Mesendoderm (in vitro differentiated cells): ENCODE measurements at regions not wholly inside any gene's neighbourhood (a gene's known extent, or its start where the extent isn't known, plus 50 kb on each side); places are given as distances from the start of the nearest gene placed in this dataset.
"Not testable (repeated sequence)": the region's sequence is repeated elsewhere in the genome, so short reads cannot be mapped to it uniquely, and the experiment has no call there.

ENCODE experiments used
- DNase-seq: peaks from one replicate; pipeline ENCODE4 v3.0.0; 2013
- H2AK5ac ChIP-seq: 2 replicates; pipeline ENCODE4 v1.6.1; 2013; ENCODE audit warnings: low read length, inconsistent platforms
- H2BK120ac ChIP-seq: 2 replicates; pipeline ENCODE4 v1.6.1; 2013; ENCODE audit warnings: low read depth, mild to moderate bottlenecking, low read length, moderate library complexity, mixed read lengths
- H2BK15ac ChIP-seq: replicated peaks from 2 replicates; pipeline ENCODE4 v1.6.1; 2013; ENCODE audit warnings: low read depth, mild to moderate bottlenecking, moderate library complexity
- H2BK5ac ChIP-seq: 2 replicates; pipeline ENCODE4 v1.6.1; 2013; ENCODE audit warnings: low read length, inconsistent platforms
- H3K18ac ChIP-seq: 2 replicates; pipeline ENCODE4 v1.6.1; 2013; ENCODE audit warnings: mild to moderate bottlenecking, low read length, mixed read lengths
- H3K23ac ChIP-seq: one replicate; pipeline ENCODE4 v1.6.1; 2013; ENCODE audit warnings: low read length
- H3K27ac ChIP-seq: 2 replicates; pipeline ENCODE4 v1.5.1; 2013; ENCODE audit warnings: low read depth, mild to moderate bottlenecking, inconsistent platforms, low read length, moderate library complexity
- H3K27me3 ChIP-seq: 2 replicates; pipeline ENCODE4 v1.6.1; 2013; ENCODE audit warnings: low read length, control low read depth, mild to moderate bottlenecking, inconsistent platforms; ENCODE audit not compliant: insufficient read depth, poor library complexity
- H3K36me3 ChIP-seq: 2 replicates; pipeline ENCODE4 v1.6.1; 2013; ENCODE audit warnings: low read length, inconsistent platforms; ENCODE audit not compliant: control insufficient read depth, insufficient read depth
- H3K4ac ChIP-seq: one replicate; pipeline ENCODE4 v1.6.1; 2013; ENCODE audit warnings: low read depth, mild to moderate bottlenecking, low read length, moderate library complexity
- H3K4me1 ChIP-seq: 2 replicates; pipeline ENCODE4 v1.6.1; 2013; ENCODE audit warnings: low read depth, low read length, inconsistent platforms; ENCODE audit not compliant: control insufficient read depth
- H3K4me2 ChIP-seq: 2 replicates; pipeline ENCODE4 v1.6.1; 2013; ENCODE audit warnings: low read length
- H3K4me3 ChIP-seq: 2 replicates; pipeline ENCODE4 v1.5.1; 2013; ENCODE audit warnings: mild to moderate bottlenecking, low read length
- H3K56ac ChIP-seq: one replicate; pipeline ENCODE4 v1.6.1; 2013; ENCODE audit warnings: low read length
- H3K79me1 ChIP-seq: 2 replicates; pipeline ENCODE4 v1.6.1; 2013; ENCODE audit warnings: low read length, inconsistent platforms
- H3K79me2 ChIP-seq: 2 replicates; pipeline ENCODE4 v1.6.1; 2013; ENCODE audit warnings: mild to moderate bottlenecking, low read length; ENCODE audit not compliant: control insufficient read depth, insufficient read depth
- H3K9ac ChIP-seq: 2 replicates; pipeline ENCODE4 v1.6.1; 2013; ENCODE audit warnings: low read length, inconsistent platforms
- H4K5ac ChIP-seq: one replicate; pipeline ENCODE4 v1.6.1; 2013; ENCODE audit warnings: low read length
- H4K8ac ChIP-seq: one replicate; pipeline ENCODE4 v1.6.1; 2013; ENCODE audit warnings: low read depth, mild to moderate bottlenecking, control low read depth, low read length, moderate library complexity
- whole genome bisulfite sequencing: extraction: QIAGEN DNeasy Blood & Tissue Kit; methylation state at CpG from one replicate; pipeline ENCODE4 v1.1.7; 2013; ENCODE audit warnings: low lambda C conversion rate, missing lambda C conversion rate; ENCODE audit not compliant: insufficient coverage; ENCODE audit errors: extremely low coverage; 5-methylcytosine and 5-hydroxymethylcytosine counted together

DNA sequence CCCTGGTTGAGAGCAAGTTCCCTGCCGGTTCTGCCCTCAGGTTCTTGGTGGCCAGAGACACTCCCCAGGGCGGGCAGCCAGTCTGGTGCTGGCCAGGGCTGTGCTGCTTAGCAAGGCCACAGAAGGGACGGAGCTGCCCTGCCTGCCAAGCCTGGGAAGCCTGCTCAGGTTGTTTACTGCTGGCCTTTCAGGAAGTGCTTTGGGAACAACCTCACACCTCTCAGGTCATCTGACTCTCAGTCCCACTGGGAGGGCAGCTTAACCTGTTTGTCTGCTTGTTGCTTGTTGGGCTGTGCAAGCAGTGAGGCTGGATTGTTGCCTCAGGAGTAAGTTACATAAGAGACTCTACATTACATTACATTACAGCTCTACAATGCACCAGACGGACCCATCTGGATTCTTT lies 75.8 kb upstream of the AFDN start:
- H2AK5ac ChIP-seq: no peak overlapping the region
- H3K56ac ChIP-seq: peak overlapping the region; percentile 78
- no peak overlapping the region for H2BK15ac ChIP-seq
- H3K9ac ChIP-seq: no peak overlapping the region
- H3K79me1 ChIP-seq: no peaks in the 10 kb centered on the region
- H3K18ac ChIP-seq: peak overlapping the region; percentile 25
- H3K4ac ChIP-seq: no peak overlapping the region
- H3K79me2 ChIP-seq: no peaks in the 10 kb centered on the region
- H3K4me3 ChIP-seq: no peak overlapping the region
- H4K8ac ChIP-seq: no peak overlapping the region
- peak overlapping the region; percentile 4 for H3K27ac ChIP-seq
- H4K5ac ChIP-seq: no peak overlapping the region
- no peaks in the 10 kb centered on the region for H3K36me3 ChIP-seq
- no CpG with 5 or more reads among the region's 4 CpGs for WGBS
- no peak overlapping the region for H3K4me2 ChIP-seq
- H2BK5ac ChIP-seq: peak overlapping the region; percentile 44
- no peak overlapping the region for H2BK120ac ChIP-seq
- no peak overlapping the region for H3K23ac ChIP-seq
- peak; percentile 98 for DNase-seq
- peaks cover 15% of the 10 kb centered on the region for H3K4me1 ChIP-seq
- no peaks in the 10 kb centered on the region for H3K27me3 ChIP-seq

DNA sequence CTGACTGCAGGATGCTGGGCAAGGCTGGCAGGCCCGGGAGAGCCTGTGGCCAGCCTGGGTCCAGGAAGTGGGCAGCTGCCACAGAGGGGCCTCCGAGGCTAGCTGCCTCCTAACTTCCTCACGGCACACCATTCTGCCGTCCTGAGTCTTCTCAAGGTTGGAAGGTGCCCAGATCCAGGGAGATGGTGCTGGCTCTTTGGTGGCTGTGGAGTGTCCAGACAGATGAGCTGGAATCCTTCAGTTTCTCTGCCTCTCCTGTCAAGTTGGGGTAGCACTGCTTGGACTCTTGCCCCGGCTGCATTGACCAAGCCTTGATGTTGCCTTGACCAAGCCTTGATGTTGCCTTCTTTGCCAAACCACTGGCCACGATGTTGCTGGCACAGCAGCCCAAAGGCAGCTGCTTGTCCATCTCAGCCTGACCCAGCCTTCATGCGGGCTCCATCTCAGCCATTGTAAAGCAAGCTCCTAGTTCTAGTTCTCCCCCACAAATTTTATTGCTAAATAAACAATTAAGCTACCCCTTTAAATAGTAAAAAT lies 75.1 kb upstream of the AFDN start:
- H4K5ac ChIP-seq: no peak overlapping the region
- no peak overlapping the region for H3K23ac ChIP-seq
- H3K18ac ChIP-seq: no peak overlapping the region
- no peak overlapping the region for H2BK120ac ChIP-seq
- peak overlapping the region; percentile 20 for H2BK5ac ChIP-seq
- no peak overlapping the region for H3K27ac ChIP-seq
- peak overlapping the region; percentile 84 for H2AK5ac ChIP-seq
- H3K36me3 ChIP-seq: no peaks in the 10 kb centered on the region
- no peak for DNase-seq
- H3K4me1 ChIP-seq: peaks cover 11% of the 10 kb centered on the region
- no peak overlapping the region for H3K4me3 ChIP-seq
- no peaks in the 10 kb centered on the region for H3K79me1 ChIP-seq
- H3K27me3 ChIP-seq: no peaks in the 10 kb centered on the region
- no peak overlapping the region for H3K4me2 ChIP-seq
- H3K9ac ChIP-seq: no peak overlapping the region
- H3K79me2 ChIP-seq: no peaks in the 10 kb centered on the region
- H4K8ac ChIP-seq: no peak overlapping the region
- no peak overlapping the region for H3K4ac ChIP-seq
- no peak overlapping the region for H3K56ac ChIP-seq
- no peak overlapping the region for H2BK15ac ChIP-seq
- no CpG with 5 or more reads among the region's 7 CpGs for WGBS

DNA sequence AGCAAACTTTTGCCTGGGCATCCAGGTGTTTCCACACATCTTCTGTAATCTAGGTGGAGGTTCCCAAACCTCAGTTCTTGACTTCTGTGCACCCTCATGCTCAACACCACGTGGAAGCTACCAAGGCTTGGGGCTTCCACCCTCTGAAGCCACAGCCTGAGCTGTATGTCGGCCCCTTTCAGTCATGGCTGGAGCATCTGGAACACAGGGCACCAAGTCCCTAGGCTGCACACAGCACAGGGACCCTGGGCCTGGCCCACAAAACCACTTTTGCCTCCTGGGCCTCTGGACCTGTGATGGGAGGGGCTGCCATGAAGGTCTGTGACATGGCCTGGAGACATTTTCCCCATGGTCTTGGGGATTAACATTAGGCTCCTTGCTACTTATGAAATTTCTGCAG lies 73.4 kb upstream of the AFDN start:
- not testable (repeated sequence) for H2AK5ac ChIP-seq, H3K56ac ChIP-seq, H3K4ac ChIP-seq, H2BK5ac ChIP-seq, H3K27ac ChIP-seq, H3K4me3 ChIP-seq, H3K79me1 ChIP-seq, H3K18ac ChIP-seq, H3K9ac ChIP-seq, H4K5ac ChIP-seq, H3K79me2 ChIP-seq, H3K27me3 ChIP-seq, H3K23ac ChIP-seq, H4K8ac ChIP-seq, H2BK15ac ChIP-seq, H3K4me2 ChIP-seq, H3K36me3 ChIP-seq, DNase-seq, H2BK120ac ChIP-seq
- no CpG with 5 or more reads among the region's 2 CpGs for WGBS
- peaks cover 12% of the 10 kb centered on the region for H3K4me1 ChIP-seq

DNA sequence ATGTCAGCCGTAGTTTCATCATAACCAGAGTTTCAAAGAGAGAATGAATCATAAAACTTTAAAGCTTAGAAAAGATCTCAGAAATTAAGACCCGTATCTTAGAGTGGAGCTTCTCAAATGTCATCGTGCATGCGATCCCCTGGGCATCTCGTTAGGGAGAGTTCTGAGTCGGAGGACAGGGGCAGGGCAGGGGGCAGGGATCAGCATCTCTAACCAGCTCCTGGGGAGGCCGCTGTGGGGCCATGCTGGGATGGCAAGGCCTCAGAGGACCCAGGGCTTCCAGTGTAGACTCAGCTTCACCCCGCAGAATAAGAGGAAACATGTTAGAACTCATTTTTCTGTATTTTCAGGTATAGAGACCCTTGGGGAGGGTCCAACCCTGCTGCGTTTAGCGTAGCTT lies 72.0 kb upstream of the AFDN start:
- no peak for DNase-seq
- H3K4ac ChIP-seq: no peak overlapping the region
- no peak overlapping the region for H4K8ac ChIP-seq
- H3K27me3 ChIP-seq: no peaks in the 10 kb centered on the region
- no CpG with 5 or more reads among the region's 10 CpGs for whole genome bisulfite sequencing
- H3K56ac ChIP-seq: no peak overlapping the region
- H3K79me1 ChIP-seq: no peaks in the 10 kb centered on the region
- no peak overlapping the region for H3K23ac ChIP-seq
- no peak overlapping the region for H2AK5ac ChIP-seq
- peaks cover 12% of the 10 kb centered on the region for H3K4me1 ChIP-seq
- H3K36me3 ChIP-seq: no peaks in the 10 kb centered on the region
- H3K79me2 ChIP-seq: no peaks in the 10 kb centered on the region
- no peak overlapping the region for H3K27ac ChIP-seq
- H2BK5ac ChIP-seq: no peak overlapping the region
- no peak overlapping the region for H3K9ac ChIP-seq
- H2BK15ac ChIP-seq: no peak overlapping the region
- no peak overlapping the region for H3K18ac ChIP-seq
- no peak overlapping the region for H3K4me3 ChIP-seq
- H3K4me2 ChIP-seq: no peak overlapping the region
- no peak overlapping the region for H2BK120ac ChIP-seq
- no peak overlapping the region for H4K5ac ChIP-seq

DNA sequence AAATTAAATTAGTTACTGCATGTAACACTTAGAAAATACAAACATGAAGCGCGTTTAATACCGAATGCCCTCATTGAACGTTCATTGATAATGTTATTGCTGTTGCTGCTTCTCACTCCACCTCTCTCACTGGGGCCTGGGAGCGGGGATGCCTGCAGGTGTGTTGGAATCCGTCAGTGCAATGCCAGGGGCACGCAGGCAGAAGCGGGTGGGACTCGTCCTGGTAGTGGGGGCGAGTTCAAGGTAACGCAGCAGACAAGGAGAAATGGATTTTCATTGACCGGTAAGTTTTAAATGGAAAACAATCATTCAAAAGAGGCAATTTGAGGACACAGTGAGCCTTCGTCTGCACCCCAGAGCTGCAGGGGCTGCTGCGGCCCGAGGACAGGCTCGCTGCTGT lies 71.2 kb upstream of the AFDN start:
- Histone ChIP-seq H3K79me2 (no peaks in the 10 kb centered on the region), H3K4ac (no peak overlapping the region), H3K27ac (no peak overlapping the region), H3K18ac (no peak overlapping the region), H2AK5ac (no peak overlapping the region), H3K23ac (no peak overlapping the region), H3K9ac (no peak overlapping the region), H4K8ac (no peak overlapping the region), H3K79me1 (no peaks in the 10 kb centered on the region), H2BK120ac (no peak overlapping the region), H4K5ac (no peak overlapping the region), H3K4me2 (no peak overlapping the region), H2BK15ac (no peak overlapping the region), H3K4me3 (no peak overlapping the region), H3K27me3 (no peaks in the 10 kb centered on the region), H3K4me1 (peaks cover 10% of the 10 kb centered on the region), H3K36me3 (no peaks in the 10 kb centered on the region), H3K56ac (no peak overlapping the region), H2BK5ac (no peak overlapping the region)
- WGBS: no CpG with 5 or more reads among the region's 16 CpGs
- no peak for DNase-seq

DNA sequence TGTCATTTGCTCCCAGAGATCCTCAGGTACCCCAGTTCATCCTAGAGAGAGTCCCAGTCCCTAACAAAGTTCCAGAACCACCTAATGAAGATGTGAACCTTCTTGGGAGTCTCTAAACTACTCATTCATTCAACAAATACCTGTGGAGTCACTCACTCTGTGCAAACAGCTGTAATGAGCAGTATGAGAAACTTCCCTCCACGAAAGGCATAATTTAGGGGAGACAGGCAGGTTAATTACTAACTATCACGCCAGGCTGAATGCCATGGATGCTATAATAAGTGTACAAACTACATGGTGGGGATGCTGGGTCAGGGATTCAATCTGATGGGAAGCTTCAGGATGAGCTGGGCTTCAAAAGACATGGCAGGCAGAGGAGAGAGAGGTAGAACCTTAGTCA lies 70.1 kb upstream of the AFDN start:
- no peak for DNase-seq
- Histone ChIP-seq H3K27me3 (no peaks in the 10 kb centered on the region), H3K4ac (no peak overlapping the region), H2BK120ac (no peak overlapping the region), H3K56ac (no peak overlapping the region), H3K4me1 (peaks cover 4% of the 10 kb centered on the region), H3K27ac (no peak overlapping the region), H3K4me2 (no peak overlapping the region), H3K79me1 (no peaks in the 10 kb centered on the region), H3K4me3 (no peak overlapping the region), H2AK5ac (peak overlapping the region; percentile 83), H3K36me3 (no peaks in the 10 kb centered on the region), H3K18ac (no peak overlapping the region), H4K5ac (no peak overlapping the region), H2BK15ac (no peak overlapping the region), H4K8ac (no peak overlapping the region), H3K23ac (no peak overlapping the region), H3K79me2 (no peaks in the 10 kb centered on the region), H3K9ac (no peak overlapping the region), H2BK5ac (no peak overlapping the region)
- WGBS: no CpG with 5 or more reads among the region's 2 CpGs
